ENCODE measurements at regions not wholly inside any gene's neighbourhood (a gene's known extent, or its start where the extent isn't known, plus 50 kb on each side); places are given as distances from the start of the nearest gene placed in this dataset.

DNA sequence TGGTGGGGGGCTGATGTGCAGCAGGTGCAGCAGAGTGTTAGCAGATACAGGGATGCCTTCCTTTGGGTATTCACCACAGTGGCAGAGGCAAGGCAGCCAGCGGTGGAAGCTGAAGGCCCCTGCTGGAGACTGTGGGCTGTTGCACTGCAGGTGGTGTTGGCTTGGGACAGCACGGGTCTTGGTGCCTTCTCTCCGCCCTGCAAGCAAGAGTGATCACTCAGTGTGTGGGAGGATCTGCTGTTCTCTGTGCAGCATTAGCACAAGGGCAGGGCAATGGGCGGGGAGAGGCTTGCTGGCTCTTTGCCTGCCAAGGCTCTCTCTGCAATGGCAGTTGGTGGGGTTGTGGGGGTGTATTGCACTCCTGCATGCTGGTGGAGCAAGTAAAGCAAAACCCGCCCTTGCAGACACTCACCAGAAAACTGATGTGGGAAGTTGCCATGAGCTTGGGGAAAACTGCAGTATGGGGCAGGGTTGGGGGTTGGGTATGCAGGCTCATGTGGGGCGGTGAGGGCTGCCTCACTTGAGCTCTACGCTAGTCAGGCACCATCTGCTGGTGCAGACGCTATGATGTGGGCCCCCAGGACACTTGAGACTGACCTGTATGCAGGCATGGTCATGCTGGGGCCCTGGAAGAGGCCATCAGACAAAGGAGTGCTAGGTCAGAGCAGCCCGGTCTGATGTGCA lies 820.8 kb upstream of the GRIA3 start:
- TF ChIP-seq POLR2AphosphoS5 (IDR thresholded peaks at IDR 0.05; ENCODE audit: low read depth, low read length) (no peak), CTCF (IDR thresholded peaks at IDR 0.05) (no peak), TCF7L2 (IDR thresholded peaks at IDR 0.05; ENCODE audit: low read depth, low read length) (no peak), SIN3A (IDR thresholded peaks at IDR 0.05; ENCODE audit: borderline replicate concordance, insufficient read depth, low read depth, low read length) (no peak)
- TF ChIP-seq, protein P1, sequence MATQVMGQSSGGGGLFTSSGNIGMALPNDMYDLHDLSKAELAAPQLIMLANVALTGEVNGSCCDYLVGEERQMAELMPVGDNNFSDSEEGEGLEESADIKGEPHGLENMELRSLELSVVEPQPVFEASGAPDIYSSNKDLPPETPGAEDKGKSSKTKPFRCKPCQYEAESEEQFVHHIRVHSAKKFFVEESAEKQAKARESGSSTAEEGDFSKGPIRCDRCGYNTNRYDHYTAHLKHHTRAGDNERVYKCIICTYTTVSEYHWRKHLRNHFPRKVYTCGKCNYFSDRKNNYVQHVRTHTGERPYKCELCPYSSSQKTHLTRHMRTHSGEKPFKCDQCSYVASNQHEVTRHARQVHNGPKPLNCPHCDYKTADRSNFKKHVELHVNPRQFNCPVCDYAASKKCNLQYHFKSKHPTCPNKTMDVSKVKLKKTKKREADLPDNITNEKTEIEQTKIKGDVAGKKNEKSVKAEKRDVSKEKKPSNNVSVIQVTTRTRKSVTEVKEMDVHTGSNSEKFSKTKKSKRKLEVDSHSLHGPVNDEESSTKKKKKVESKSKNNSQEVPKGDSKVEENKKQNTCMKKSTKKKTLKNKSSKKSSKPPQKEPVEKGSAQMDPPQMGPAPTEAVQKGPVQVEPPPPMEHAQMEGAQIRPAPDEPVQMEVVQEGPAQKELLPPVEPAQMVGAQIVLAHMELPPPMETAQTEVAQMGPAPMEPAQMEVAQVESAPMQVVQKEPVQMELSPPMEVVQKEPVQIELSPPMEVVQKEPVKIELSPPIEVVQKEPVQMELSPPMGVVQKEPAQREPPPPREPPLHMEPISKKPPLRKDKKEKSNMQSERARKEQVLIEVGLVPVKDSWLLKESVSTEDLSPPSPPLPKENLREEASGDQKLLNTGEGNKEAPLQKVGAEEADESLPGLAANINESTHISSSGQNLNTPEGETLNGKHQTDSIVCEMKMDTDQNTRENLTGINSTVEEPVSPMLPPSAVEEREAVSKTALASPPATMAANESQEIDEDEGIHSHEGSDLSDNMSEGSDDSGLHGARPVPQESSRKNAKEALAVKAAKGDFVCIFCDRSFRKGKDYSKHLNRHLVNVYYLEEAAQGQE (IDR thresholded peaks at IDR 0.05; ENCODE audit: insufficient read depth in 1 of 2, low read depth in 2 of 2, low read length in 1 of 2) = no peak

All from Panc1 (cell line).